ENCODE measurements at regions not wholly inside any gene's neighbourhood (a gene's known extent, or its start where the extent isn't known, plus 50 kb on each side); places are given as distances from the start of the nearest gene placed in this dataset.

GRCh38 chr1:222392556-222392955, 155.3 kb downstream of the HHIPL2 start:
- TF ChIP-seq REST (IDR thresholded peaks at IDR 0.05; ENCODE audit: low read depth, low read length) (no peak), RFX5 (IDR thresholded peaks at IDR 0.05; ENCODE audit: low read length) (no peak), YY1 (IDR thresholded peaks at IDR 0.05; ENCODE audit: low read depth) (no peak), GABPA (IDR thresholded peaks at IDR 0.05; ENCODE audit: low read depth) (no peak), CTCF (IDR thresholded peaks at IDR 0.05) (no peak), NFIC (IDR thresholded peaks at IDR 0.05; ENCODE audit: borderline replicate concordance) (no peak), FOXM1 (IDR thresholded peaks at IDR 0.05; ENCODE audit: low read depth) (no peak), ZBTB33 (IDR thresholded peaks at IDR 0.05; ENCODE audit: borderline replicate concordance, low read depth) (no peak), POLR2AphosphoS5 (IDR thresholded peaks at IDR 0.05; ENCODE audit: low read depth, low read length) (no peak), EP300 (IDR thresholded peaks at IDR 0.05; ENCODE audit: borderline replicate concordance in 1 of 2, low read depth in 1 of 2, low read length in 1 of 2) (no peak), USF1 (IDR thresholded peaks at IDR 0.05; ENCODE audit: borderline replicate concordance, low read depth) (no peak), TAF1 (IDR thresholded peaks at IDR 0.05; ENCODE audit: borderline replicate concordance, low read depth, low read length) (no peak), SMC3 (IDR thresholded peaks at IDR 0.05; ENCODE audit: low read depth, low read length) (no peak)
